Astrocyte of the spinal cord (primary cell): ENCODE measurements at regions not wholly inside any gene's neighbourhood (a gene's known extent, or its start where the extent isn't known, plus 50 kb on each side); places are given as distances from the start of the nearest gene placed in this dataset.
A peak's percentile ranks its signal among the peaks of the same experiment; 100 is the strongest.

Experiments used
- DNase-seq: peaks from one replicate; pipeline ENCODE4 v3.0.0; 2011; ENCODE audit warnings: low read depth, low spot score
- H3K4me3 ChIP-seq: 2 replicates; pipeline ENCODE4 v1.5.1; 2011; ENCODE audit warnings: low read depth, mild to moderate bottlenecking, low read length, moderate library complexity
- in situ Hi-C: cut with HindIII; loops from 2 replicates; pipeline ENCODE4 v1.10.0; 2017; ENCODE audit warnings: low sequenced_read_pairs
- TF ChIP-seq, protein P1 (sequence below): IDR thresholded peaks from 2 replicates; pipeline ENCODE4 v1.5.1; 2012; ENCODE audit warnings: low read depth, mild to moderate bottlenecking, low read length, inconsistent platforms

GRCh38 chr5:96577909-96578308 lies 84.3 kb upstream of the CAST start:
- TF ChIP-seq, protein P1, sequence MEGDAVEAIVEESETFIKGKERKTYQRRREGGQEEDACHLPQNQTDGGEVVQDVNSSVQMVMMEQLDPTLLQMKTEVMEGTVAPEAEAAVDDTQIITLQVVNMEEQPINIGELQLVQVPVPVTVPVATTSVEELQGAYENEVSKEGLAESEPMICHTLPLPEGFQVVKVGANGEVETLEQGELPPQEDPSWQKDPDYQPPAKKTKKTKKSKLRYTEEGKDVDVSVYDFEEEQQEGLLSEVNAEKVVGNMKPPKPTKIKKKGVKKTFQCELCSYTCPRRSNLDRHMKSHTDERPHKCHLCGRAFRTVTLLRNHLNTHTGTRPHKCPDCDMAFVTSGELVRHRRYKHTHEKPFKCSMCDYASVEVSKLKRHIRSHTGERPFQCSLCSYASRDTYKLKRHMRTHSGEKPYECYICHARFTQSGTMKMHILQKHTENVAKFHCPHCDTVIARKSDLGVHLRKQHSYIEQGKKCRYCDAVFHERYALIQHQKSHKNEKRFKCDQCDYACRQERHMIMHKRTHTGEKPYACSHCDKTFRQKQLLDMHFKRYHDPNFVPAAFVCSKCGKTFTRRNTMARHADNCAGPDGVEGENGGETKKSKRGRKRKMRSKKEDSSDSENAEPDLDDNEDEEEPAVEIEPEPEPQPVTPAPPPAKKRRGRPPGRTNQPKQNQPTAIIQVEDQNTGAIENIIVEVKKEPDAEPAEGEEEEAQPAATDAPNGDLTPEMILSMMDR: no peak
- in situ Hi-C loops: no loop called here
- H3K4me3 ChIP-seq: no peak overlapping the region
- DNase-seq: peak; percentile 44

- no peak overlapping the region for H3K4me3 ChIP-seq
- in situ Hi-C loops: no loop called here
- TF ChIP-seq, protein P1: no peak
- DNase-seq: no peak
Observed at GRCh38 chr5:96579711-96580110, 82.5 kb upstream of the CAST start.

- in situ Hi-C loops: no loop called here
- no peak overlapping the region for H3K4me3 ChIP-seq
- peak; percentile 52 for DNase-seq
- TF ChIP-seq, protein P1: no peak
Observed at GRCh38 chr5:96582343-96582742, 79.8 kb upstream of the CAST start.

- in situ Hi-C loops: no loop called here
- no peak overlapping the region for H3K4me3 ChIP-seq
- no peak for DNase-seq
- TF ChIP-seq, protein P1: no peak
Observed at GRCh38 chr5:96584712-96585111, 77.5 kb upstream of the CAST start.

DNA sequence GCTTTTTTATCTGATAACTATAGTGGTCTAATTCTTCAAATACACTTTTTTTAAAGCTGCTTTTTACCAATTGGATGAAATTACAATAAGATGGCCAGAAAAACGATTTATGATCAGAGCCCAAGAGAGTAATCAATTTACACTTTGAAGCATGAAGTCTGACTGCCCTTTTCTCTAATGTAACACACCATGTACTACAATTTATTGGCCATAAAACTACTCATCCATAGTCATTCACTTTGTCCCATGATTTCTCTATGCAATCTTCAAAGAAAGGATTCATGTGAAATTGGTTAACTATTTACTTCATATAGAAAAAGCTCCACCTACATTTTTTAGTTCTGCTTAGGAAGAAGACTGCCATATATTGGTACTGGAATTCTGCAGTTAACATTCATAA lies 73.6 kb upstream of the CAST start:
- in situ Hi-C loops: no loop called here
- no peak overlapping the region for H3K4me3 ChIP-seq
- no peak for DNase-seq
- TF ChIP-seq, protein P1: no peak

GRCh38 chr5:96590796-96591195 lies 71.4 kb upstream of the CAST start:
- H3K4me3 ChIP-seq: no peak overlapping the region
- no peak for DNase-seq
- in situ Hi-C loops: no loop called here
- TF ChIP-seq, protein P1: no peak
